Testis (tissue), 2 donors: ENCODE measurements at regions not wholly inside any gene's neighbourhood (a gene's known extent, or its start where the extent isn't known, plus 50 kb on each side); places are given as distances from the start of the nearest gene placed in this dataset.

ENCODE experiments used
- POLR2A ChIP-seq: fragments of 450-650 bp; IDR thresholded peaks from one replicate; pipeline ENCODE4 v1.6.1; 2017; ENCODE audit warnings: antibody characterized with exemption, mild to moderate bottlenecking, moderate library complexity
- TF ChIP-seq, protein P1 (sequence below), 3 experiments: fragments of 450-650 bp in 2 of 3; fragments of 200-600 bp in 1 of 3; sonication (generic) in 1 of 3; IDR thresholded peaks; one replicate each; pipeline ENCODE4 v1.5.1; 2016 to 2019; ENCODE audit warnings: antibody characterized with exemption in 3 of 3, mild to moderate bottlenecking in 2 of 3, moderate library complexity in 1 of 3

DNA sequence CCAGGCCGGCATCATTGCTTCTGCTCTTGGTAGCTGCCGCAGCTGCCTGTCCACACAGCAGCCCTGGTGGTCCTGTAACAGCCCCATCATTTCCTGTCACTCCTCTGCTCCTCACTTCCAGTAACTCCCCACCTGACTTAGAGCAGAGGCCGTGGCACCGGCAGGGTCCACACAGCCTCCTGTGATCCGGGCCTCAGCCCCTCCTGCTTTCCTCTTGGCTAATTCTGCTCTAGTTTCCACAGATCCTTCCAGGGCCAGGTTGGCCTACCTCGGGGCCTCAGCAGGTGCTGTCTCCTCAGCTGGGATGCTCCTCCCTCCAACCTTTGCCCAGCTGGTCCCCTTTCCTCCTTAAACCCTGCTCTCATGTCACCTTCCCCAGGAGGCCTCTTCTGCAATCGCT lies 80.2 kb downstream of the FZD10 start:
- TF ChIP-seq, protein P1, sequence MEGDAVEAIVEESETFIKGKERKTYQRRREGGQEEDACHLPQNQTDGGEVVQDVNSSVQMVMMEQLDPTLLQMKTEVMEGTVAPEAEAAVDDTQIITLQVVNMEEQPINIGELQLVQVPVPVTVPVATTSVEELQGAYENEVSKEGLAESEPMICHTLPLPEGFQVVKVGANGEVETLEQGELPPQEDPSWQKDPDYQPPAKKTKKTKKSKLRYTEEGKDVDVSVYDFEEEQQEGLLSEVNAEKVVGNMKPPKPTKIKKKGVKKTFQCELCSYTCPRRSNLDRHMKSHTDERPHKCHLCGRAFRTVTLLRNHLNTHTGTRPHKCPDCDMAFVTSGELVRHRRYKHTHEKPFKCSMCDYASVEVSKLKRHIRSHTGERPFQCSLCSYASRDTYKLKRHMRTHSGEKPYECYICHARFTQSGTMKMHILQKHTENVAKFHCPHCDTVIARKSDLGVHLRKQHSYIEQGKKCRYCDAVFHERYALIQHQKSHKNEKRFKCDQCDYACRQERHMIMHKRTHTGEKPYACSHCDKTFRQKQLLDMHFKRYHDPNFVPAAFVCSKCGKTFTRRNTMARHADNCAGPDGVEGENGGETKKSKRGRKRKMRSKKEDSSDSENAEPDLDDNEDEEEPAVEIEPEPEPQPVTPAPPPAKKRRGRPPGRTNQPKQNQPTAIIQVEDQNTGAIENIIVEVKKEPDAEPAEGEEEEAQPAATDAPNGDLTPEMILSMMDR (IDR thresholded peaks at IDR 0.05): no peak
- no peak for TF ChIP-seq POLR2A
